ENCODE measurements at regions not wholly inside any gene's neighbourhood (a gene's known extent, or its start where the extent isn't known, plus 50 kb on each side); places are given as distances from the start of the nearest gene placed in this dataset.
"Not testable (repeated sequence)": the region's sequence is repeated elsewhere in the genome, so short reads cannot be mapped to it uniquely, and the experiment has no call there.

- Mint-ChIP-seq H3K27me3 (ENCODE audit: insufficient read depth) (peaks cover 2% of the 10 kb centered on the region; the same call in 1 of the 2 replicates), H3K4me3 (no peak overlapping the region), H3K9me3 (peaks cover 7% of the 10 kb centered on the region), H3K36me3 (ENCODE audit: low read depth) (peaks cover 8% of the 10 kb centered on the region), H3K27ac (no peak overlapping the region), H3K4me1 (ENCODE audit: low read depth) (peaks cover 23% of the 10 kb centered on the region)
- DNase-seq = no peak
- no peak for TF ChIP-seq CTCF (IDR thresholded peaks at IDR 0.05)
Measured at GRCh38 chr16:72635104-72635503, 412.8 kb downstream of the ZFHX3 start.

- DNase-seq; H3K27me3 Mint-ChIP-seq (ENCODE audit: insufficient read depth); H3K4me3 Mint-ChIP-seq; H3K4me1 Mint-ChIP-seq (ENCODE audit: low read depth); H3K36me3 Mint-ChIP-seq (ENCODE audit: low read depth); H3K9me3 Mint-ChIP-seq; H3K27ac Mint-ChIP-seq: not testable (repeated sequence)
Measured at GRCh38 chr16:72627182-72627896, 420.6 kb downstream of the ZFHX3 start.

GRCh38 chr16:72626623-72627022, 421.3 kb downstream of the ZFHX3 start:
- Mint-ChIP-seq H3K36me3 (ENCODE audit: low read depth) (no peaks in the 10 kb centered on the region), H3K27me3 (ENCODE audit: insufficient read depth) (no peaks in the 10 kb centered on the region; the same call in 1 of the 2 replicates), H3K27ac (no peak overlapping the region), H3K9me3 (no peaks in the 10 kb centered on the region), H3K4me3 (no peak overlapping the region), H3K4me1 (ENCODE audit: low read depth) (peaks cover 6% of the 10 kb centered on the region; the same call in 1 of the 2 replicates)
- TF ChIP-seq CTCF (IDR thresholded peaks at IDR 0.05) = no peak
- no peak for DNase-seq

GRCh38 chr16:72621651-72622050, 426.3 kb downstream of the ZFHX3 start:
- DNase-seq = no peak
- Mint-ChIP-seq H3K9me3 (no peaks in the 10 kb centered on the region), H3K36me3 (ENCODE audit: low read depth) (no peaks in the 10 kb centered on the region), H3K27ac (no peak overlapping the region), H3K4me3 (no peak overlapping the region), H3K4me1 (ENCODE audit: low read depth) (peaks cover 8% of the 10 kb centered on the region; the same call in 1 of the 2 replicates), H3K27me3 (ENCODE audit: insufficient read depth) (no peaks in the 10 kb centered on the region; the same call in none of the 2 replicates)
- TF ChIP-seq CTCF (IDR thresholded peaks at IDR 0.05) = no peak

GRCh38 chr16:72620853-72621252, 427.1 kb downstream of the ZFHX3 start:
- no peak for TF ChIP-seq CTCF (IDR thresholded peaks at IDR 0.05)
- H3K36me3 Mint-ChIP-seq (ENCODE audit: low read depth) = 0 out of 2 replicates have a peak, but pooled peaks cover 2% of the 10 kb centered on the region
- H3K4me1 Mint-ChIP-seq (ENCODE audit: low read depth) = peaks cover 8% of the 10 kb centered on the region; the same call in 1 of the 2 replicates
- no peaks in the 10 kb centered on the region; the same call in none of the 2 replicates for H3K27me3 Mint-ChIP-seq (ENCODE audit: insufficient read depth)
- no peaks in the 10 kb centered on the region for H3K9me3 Mint-ChIP-seq
- no peak overlapping the region for H3K27ac Mint-ChIP-seq
- no peak overlapping the region for H3K4me3 Mint-ChIP-seq
- no peak for DNase-seq

- H3K4me3 Mint-ChIP-seq = no peak overlapping the region
- no peak overlapping the region for H3K27ac Mint-ChIP-seq
- H3K27me3 Mint-ChIP-seq (ENCODE audit: insufficient read depth) = no peaks in the 10 kb centered on the region; the same call in none of the 2 replicates
- H3K9me3 Mint-ChIP-seq = no peaks in the 10 kb centered on the region
- H3K36me3 Mint-ChIP-seq (ENCODE audit: low read depth) = 0 out of 2 replicates have a peak, but pooled peaks cover 7% of the 10 kb centered on the region
- DNase-seq = no peak
- H3K4me1 Mint-ChIP-seq (ENCODE audit: low read depth) = peaks cover 8% of the 10 kb centered on the region; the same call in 1 of the 2 replicates
- no peak for TF ChIP-seq CTCF (IDR thresholded peaks at IDR 0.05)
Measured at GRCh38 chr16:72620348-72620747, 427.6 kb downstream of the ZFHX3 start.

All from HFFc6 (cell line).